ENCODE measurements at regions not wholly inside any gene's neighbourhood (a gene's known extent, or its start where the extent isn't known, plus 50 kb on each side); places are given as distances from the start of the nearest gene placed in this dataset.

GRCh38 chr5:123830575-123830974 is 318.6 kb downstream of the CSNK1G3 start:
- DNase-seq, result no peak

- no peak for DNase-seq
These were observed 315.8 kb downstream of the CSNK1G3 start for GRCh38 chr5:123827811-123828210.

GRCh38 chr5:123819833-123820232 is 307.9 kb downstream of the CSNK1G3 start:
- no peak for DNase-seq

- no peak for DNase-seq
These were observed 307.4 kb downstream of the CSNK1G3 start for GRCh38 chr5:123819386-123819785.

- DNase-seq, result no peak
These were observed 305.3 kb downstream of the CSNK1G3 start for GRCh38 chr5:123817267-123817666.

- DNase-seq, result no peak
These were observed 303.0 kb downstream of the CSNK1G3 start for GRCh38 chr5:123814801-123815470.

- no peak for DNase-seq
These were observed 302.1 kb downstream of the CSNK1G3 start for GRCh38 chr5:123813937-123814624.

- DNase-seq, result no peak
These were observed 301.3 kb downstream of the CSNK1G3 start for GRCh38 chr5:123813264-123813663.

- DNase-seq, result no peak
These were observed 299.9 kb downstream of the CSNK1G3 start for GRCh38 chr5:123811831-123812230.

- no peak for DNase-seq
These were observed 298.9 kb downstream of the CSNK1G3 start for GRCh38 chr5:123810746-123811340.

- no peak for DNase-seq
These were observed 298.3 kb downstream of the CSNK1G3 start for GRCh38 chr5:123810253-123810652.

GRCh38 chr5:123809594-123810221 is 297.7 kb downstream of the CSNK1G3 start:
- DNase-seq, result no peak

GRCh38 chr5:123808461-123809380 is 296.7 kb downstream of the CSNK1G3 start:
- DNase-seq, result no peak

- DNase-seq, result no peak
These were observed 295.4 kb downstream of the CSNK1G3 start for GRCh38 chr5:123807177-123807945.

GRCh38 chr5:123806644-123807043 is 294.7 kb downstream of the CSNK1G3 start:
- no peak for DNase-seq

- no peak for DNase-seq
These were observed 293.3 kb downstream of the CSNK1G3 start for GRCh38 chr5:123805300-123805699.

GRCh38 chr5:123803359-123803758 is 291.4 kb downstream of the CSNK1G3 start:
- no peak for DNase-seq

GRCh38 chr5:123802298-123802951 is 290.4 kb downstream of the CSNK1G3 start:
- DNase-seq, result no peak

- no peak for DNase-seq
These were observed 288.7 kb downstream of the CSNK1G3 start for GRCh38 chr5:123800640-123801039.

- no peak for DNase-seq
These were observed 283.7 kb downstream of the CSNK1G3 start for GRCh38 chr5:123795688-123796087.

GRCh38 chr5:123790226-123790625 is 278.2 kb downstream of the CSNK1G3 start:
- no peak for DNase-seq

Data from activated gamma-delta T cell treated with Interleukin-2 at 50 U/mL for 16 hours (primary cell).